A673 (cell line): ENCODE measurements at regions not wholly inside any gene's neighbourhood (a gene's known extent, or its start where the extent isn't known, plus 50 kb on each side); places are given as distances from the start of the nearest gene placed in this dataset.

ENCODE experiments used
- BruUV-seq: library from RNA; stranded (reverse); fragments of 400-500 nt; replicated peaks from 2 replicates; lab custom pipeline; 2021; lab: Mats Ljungman, UMichigan
- CTCF ChIA-PET: fragments of 300-600 bp; sonication (Branson Sonifier 250); formaldehyde crosslinking; loops from one replicate; lab custom pipeline; 2022; ENCODE audit warnings: antibody characterized with exemption; lab: Charles Lee
- POLR2A ChIA-PET: fragments of 300-600 bp; sonication (Branson Sonifier 250); formaldehyde crosslinking; loops from one replicate; lab custom pipeline; 2022; ENCODE audit warnings: antibody characterized with exemption; ENCODE audit not compliant: low non-redundant PET; lab: Charles Lee
- DNase-seq: peaks from one replicate; pipeline ENCODE4 v3.0.0-alpha.2; 2015; ENCODE audit warnings: low spot score
- H3K27ac ChIP-seq: fragments of 200-600 bp; sonication (generic); 2 replicates; pipeline ENCODE4 v1.5.1; 2016; ENCODE audit warnings: mixed run types, low read depth, mild to moderate bottlenecking, mixed read lengths, antibody characterized with exemption, low read length; ENCODE audit not compliant: poor library complexity, severe bottlenecking
- H3K27me3 ChIP-seq: fragments of 200-600 bp; sonication (generic); replicated peaks from 2 replicates; pipeline ENCODE4 v1.6.1; 2017; ENCODE audit warnings: mixed run types, low read depth, mild to moderate bottlenecking, mixed read lengths, antibody characterized with exemption, low read length; ENCODE audit not compliant: insufficient read depth, poor library complexity
- H3K36me3 ChIP-seq: fragments of 200-600 bp; sonication (generic); 2 replicates; pipeline ENCODE4 v1.6.1; 2016; ENCODE audit warnings: mixed run types, mild to moderate bottlenecking, mixed read lengths, antibody characterized with exemption, low read length; ENCODE audit not compliant: insufficient read depth, poor library complexity, severe bottlenecking
- H3K4me1 ChIP-seq: fragments of 200-600 bp; sonication (generic); 2 replicates; pipeline ENCODE4 v1.6.1; 2017; ENCODE audit warnings: mixed run types, mild to moderate bottlenecking, mixed read lengths, antibody characterized with exemption, low read length; ENCODE audit not compliant: insufficient read depth, poor library complexity, severe bottlenecking
- H3K4me3 ChIP-seq: fragments of 200-600 bp; sonication (generic); 2 replicates; pipeline ENCODE4 v1.5.1; 2016; ENCODE audit warnings: low read depth, mixed run types, mild to moderate bottlenecking, mixed read lengths, low read length; ENCODE audit not compliant: poor library complexity, severe bottlenecking
- H3K9me3 ChIP-seq: fragments of 200-600 bp; sonication (generic); 2 replicates; pipeline ENCODE4 v1.6.1; 2016; ENCODE audit warnings: mixed run types, low read depth, mild to moderate bottlenecking, mixed read lengths, antibody characterized with exemption, low read length; ENCODE audit not compliant: poor library complexity, severe bottlenecking
- EZH2 ChIP-seq: fragments of 200-600 bp; sonication (generic); IDR thresholded peaks from 2 replicates; pipeline ENCODE4 v1.6.1; 2017; ENCODE audit warnings: borderline replicate concordance, low read depth, mild to moderate bottlenecking, mixed read lengths, antibody characterized with exemption, low read length; ENCODE audit not compliant: poor library complexity, severe bottlenecking
- intact Hi-C: fragments of 100-400 bp; cut with micrococcal nuclease; formaldehyde crosslinking; loops from one replicate; pipeline ENCODE4 v1.10.0; 2022; ENCODE audit not compliant: unreplicated experiment
- TF ChIP-seq, protein P1 (sequence below): fragments of 300-800, 200-600 bp; sonication (generic); conservative IDR thresholded peaks from 2 replicates; pipeline ENCODE4 v1.5.1; 2017; ENCODE audit warnings: low read depth, mild to moderate bottlenecking, antibody characterized with exemption, low read length, moderate library complexity, mixed read lengths

DNA sequence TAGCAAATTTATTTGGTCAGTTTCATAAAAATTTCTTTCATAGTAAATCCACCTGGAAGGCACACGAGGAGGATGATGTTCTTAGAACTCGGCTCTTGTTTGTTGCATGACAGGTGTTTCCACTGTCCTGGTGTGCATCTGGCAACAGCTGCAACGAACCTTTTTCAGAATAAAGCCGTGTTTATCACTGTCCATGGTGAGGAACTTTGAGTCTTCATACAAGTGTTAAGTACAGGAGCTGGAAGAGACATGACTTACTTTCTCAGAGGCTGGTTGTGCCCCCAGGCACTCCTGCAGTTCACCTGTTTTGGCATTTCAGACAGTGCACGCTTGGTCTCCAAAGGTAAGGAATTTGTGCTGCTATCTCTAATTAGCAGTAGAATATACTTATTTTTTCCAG, 97.1 kb downstream of the ADAMTS1 start:
- TF ChIP-seq, protein P1, sequence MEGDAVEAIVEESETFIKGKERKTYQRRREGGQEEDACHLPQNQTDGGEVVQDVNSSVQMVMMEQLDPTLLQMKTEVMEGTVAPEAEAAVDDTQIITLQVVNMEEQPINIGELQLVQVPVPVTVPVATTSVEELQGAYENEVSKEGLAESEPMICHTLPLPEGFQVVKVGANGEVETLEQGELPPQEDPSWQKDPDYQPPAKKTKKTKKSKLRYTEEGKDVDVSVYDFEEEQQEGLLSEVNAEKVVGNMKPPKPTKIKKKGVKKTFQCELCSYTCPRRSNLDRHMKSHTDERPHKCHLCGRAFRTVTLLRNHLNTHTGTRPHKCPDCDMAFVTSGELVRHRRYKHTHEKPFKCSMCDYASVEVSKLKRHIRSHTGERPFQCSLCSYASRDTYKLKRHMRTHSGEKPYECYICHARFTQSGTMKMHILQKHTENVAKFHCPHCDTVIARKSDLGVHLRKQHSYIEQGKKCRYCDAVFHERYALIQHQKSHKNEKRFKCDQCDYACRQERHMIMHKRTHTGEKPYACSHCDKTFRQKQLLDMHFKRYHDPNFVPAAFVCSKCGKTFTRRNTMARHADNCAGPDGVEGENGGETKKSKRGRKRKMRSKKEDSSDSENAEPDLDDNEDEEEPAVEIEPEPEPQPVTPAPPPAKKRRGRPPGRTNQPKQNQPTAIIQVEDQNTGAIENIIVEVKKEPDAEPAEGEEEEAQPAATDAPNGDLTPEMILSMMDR, result no peak
- TF ChIP-seq EZH2, result no peak
- no TSS peak for BruUV-seq
- CTCF ChIA-PET, result no interaction called here
- no peaks in the 10 kb centered on the region for H3K4me1 ChIP-seq
- intact Hi-C loops, result no loop called here
- DNase-seq, result no peak
- no peaks in the 10 kb centered on the region for H3K27me3 ChIP-seq
- H3K27ac ChIP-seq, result no peak overlapping the region
- POLR2A ChIA-PET, result no interaction called here
- H3K36me3 ChIP-seq, result no peaks in the 10 kb centered on the region
- H3K9me3 ChIP-seq, result no peaks in the 10 kb centered on the region
- H3K4me3 ChIP-seq, result no peak overlapping the region

DNA sequence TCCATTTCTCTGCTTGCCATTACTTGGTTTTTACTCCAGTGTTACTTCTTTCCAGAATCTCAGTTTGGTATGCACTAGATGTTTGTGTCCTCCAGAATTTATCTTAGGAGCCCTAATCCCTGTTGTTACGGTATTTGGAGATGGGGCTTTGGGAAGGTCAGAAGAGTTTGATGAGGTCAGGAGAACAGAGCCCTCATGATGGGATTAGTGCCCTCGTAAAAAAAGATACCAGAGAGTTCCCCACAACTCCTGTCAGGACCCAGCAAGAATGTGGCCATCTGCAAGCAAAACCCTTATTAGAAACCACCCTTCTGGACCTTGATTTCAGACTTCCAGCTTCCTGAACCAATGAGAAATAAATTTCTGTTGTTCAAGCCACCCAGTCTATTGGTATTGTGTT, 98.0 kb downstream of the ADAMTS1 start:
- Histone ChIP-seq H3K27me3 (no peaks in the 10 kb centered on the region), H3K27ac (no peak overlapping the region), H3K36me3 (no peaks in the 10 kb centered on the region), H3K9me3 (no peaks in the 10 kb centered on the region), H3K4me3 (no peak overlapping the region), H3K4me1 (no peaks in the 10 kb centered on the region)
- DNase-seq, result no peak
- no peak for TF ChIP-seq EZH2
- TF ChIP-seq, protein P1, result no peak
- ChIA-PET POLR2A (no interaction called here), CTCF (no interaction called here)
- intact Hi-C loops, result no loop called here
- no TSS peak for BruUV-seq

DNA sequence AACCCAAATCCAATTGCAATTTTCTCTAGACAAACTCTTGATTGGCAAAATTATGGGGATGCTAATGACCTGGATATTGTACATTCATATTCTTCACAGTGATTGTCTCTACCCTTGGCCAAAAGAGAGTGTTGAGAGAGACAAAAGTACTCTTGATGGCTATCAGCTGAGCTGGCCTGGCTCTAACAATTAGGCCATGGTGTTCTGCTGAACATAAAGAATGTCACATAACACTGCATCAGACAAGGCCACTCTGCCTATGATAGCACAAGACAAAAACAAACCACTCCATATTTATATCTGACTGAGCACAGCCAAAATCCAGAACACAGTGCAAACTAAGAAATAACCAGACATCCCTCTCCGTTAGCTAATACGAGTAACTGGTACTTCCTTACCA, 101.7 kb downstream of the ADAMTS1 start:
- intact Hi-C loops, result no loop called here
- no TSS peak for BruUV-seq
- Histone ChIP-seq H3K27ac (no peak overlapping the region), H3K27me3 (no peaks in the 10 kb centered on the region), H3K4me1 (no peaks in the 10 kb centered on the region), H3K4me3 (no peak overlapping the region), H3K9me3 (no peaks in the 10 kb centered on the region), H3K36me3 (no peaks in the 10 kb centered on the region)
- no peak for DNase-seq
- POLR2A ChIA-PET, result no interaction called here
- TF ChIP-seq EZH2, result no peak
- TF ChIP-seq, protein P1, result no peak
- CTCF ChIA-PET, result no interaction called here
